ENCODE measurements at regions not wholly inside any gene's neighbourhood (a gene's known extent, or its start where the extent isn't known, plus 50 kb on each side); places are given as distances from the start of the nearest gene placed in this dataset.

- H3K4me3 Mint-ChIP-seq (ENCODE audit: unreplicated experiment): no peak overlapping the region
- no peak overlapping the region for H3K27ac Mint-ChIP-seq (ENCODE audit: unreplicated experiment)
- DNase-seq (ENCODE audit: low spot score): no peak
- H3K4me1 Mint-ChIP-seq (ENCODE audit: unreplicated experiment): no peaks in the 10 kb centered on the region
- peaks cover 4% of the 10 kb centered on the region for H3K27me3 Mint-ChIP-seq (ENCODE audit: unreplicated experiment)
- H3K9me3 Mint-ChIP-seq (ENCODE audit: unreplicated experiment): peaks cover 12% of the 10 kb centered on the region
- H3K36me3 Mint-ChIP-seq (ENCODE audit: low read depth, unreplicated experiment): peaks cover 8% of the 10 kb centered on the region
- no peak for TF ChIP-seq CTCF (IDR thresholded peaks at IDR 0.05; ENCODE audit: unreplicated experiment)
Observed at GRCh38 chr2:240364582-240364960, 70.9 kb upstream of the GPC1 start.

GRCh38 chr2:240364961-240365775, 70.3 kb upstream of the GPC1 start:
- DNase-seq (ENCODE audit: low spot score): no peak
- peaks cover 8% of the 10 kb centered on the region for H3K36me3 Mint-ChIP-seq (ENCODE audit: low read depth, unreplicated experiment)
- no peaks in the 10 kb centered on the region for H3K4me1 Mint-ChIP-seq (ENCODE audit: unreplicated experiment)
- H3K27ac Mint-ChIP-seq (ENCODE audit: unreplicated experiment): no peak overlapping the region
- H3K27me3 Mint-ChIP-seq (ENCODE audit: unreplicated experiment): peaks cover 4% of the 10 kb centered on the region
- no peak for TF ChIP-seq CTCF (IDR thresholded peaks at IDR 0.05; ENCODE audit: unreplicated experiment)
- peaks cover 12% of the 10 kb centered on the region for H3K9me3 Mint-ChIP-seq (ENCODE audit: unreplicated experiment)
- no peak overlapping the region for H3K4me3 Mint-ChIP-seq (ENCODE audit: unreplicated experiment)

- DNase-seq (ENCODE audit: low spot score): no peak
- Mint-ChIP-seq H3K27me3 (ENCODE audit: unreplicated experiment) (peaks cover 5% of the 10 kb centered on the region), H3K9me3 (ENCODE audit: unreplicated experiment) (peaks cover 5% of the 10 kb centered on the region), H3K4me3 (ENCODE audit: unreplicated experiment) (no peak overlapping the region), H3K4me1 (ENCODE audit: unreplicated experiment) (no peaks in the 10 kb centered on the region), H3K27ac (ENCODE audit: unreplicated experiment) (no peak overlapping the region), H3K36me3 (ENCODE audit: low read depth, unreplicated experiment) (peaks cover 2% of the 10 kb centered on the region)
- TF ChIP-seq CTCF (IDR thresholded peaks at IDR 0.05; ENCODE audit: unreplicated experiment): no peak
Observed at GRCh38 chr2:240365971-240366471, 69.4 kb upstream of the GPC1 start.

GRCh38 chr2:240366901-240367300, 68.6 kb upstream of the GPC1 start:
- H3K4me3 Mint-ChIP-seq (ENCODE audit: unreplicated experiment): no peak overlapping the region
- H3K4me1 Mint-ChIP-seq (ENCODE audit: unreplicated experiment): no peaks in the 10 kb centered on the region
- no peaks in the 10 kb centered on the region for H3K9me3 Mint-ChIP-seq (ENCODE audit: unreplicated experiment)
- no peak overlapping the region for H3K27ac Mint-ChIP-seq (ENCODE audit: unreplicated experiment)
- peaks cover 5% of the 10 kb centered on the region for H3K27me3 Mint-ChIP-seq (ENCODE audit: unreplicated experiment)
- no peaks in the 10 kb centered on the region for H3K36me3 Mint-ChIP-seq (ENCODE audit: low read depth, unreplicated experiment)
- TF ChIP-seq CTCF (IDR thresholded peaks at IDR 0.05; ENCODE audit: unreplicated experiment): no peak
- no peak for DNase-seq (ENCODE audit: low spot score)

- DNase-seq (ENCODE audit: low spot score): no peak
- no peak overlapping the region for H3K4me3 Mint-ChIP-seq (ENCODE audit: unreplicated experiment)
- H3K36me3 Mint-ChIP-seq (ENCODE audit: low read depth, unreplicated experiment): no peaks in the 10 kb centered on the region
- peaks cover 5% of the 10 kb centered on the region for H3K27me3 Mint-ChIP-seq (ENCODE audit: unreplicated experiment)
- no peak overlapping the region for H3K27ac Mint-ChIP-seq (ENCODE audit: unreplicated experiment)
- no peak for TF ChIP-seq CTCF (IDR thresholded peaks at IDR 0.05; ENCODE audit: unreplicated experiment)
- no peaks in the 10 kb centered on the region for H3K4me1 Mint-ChIP-seq (ENCODE audit: unreplicated experiment)
- no peaks in the 10 kb centered on the region for H3K9me3 Mint-ChIP-seq (ENCODE audit: unreplicated experiment)
Observed at GRCh38 chr2:240367721-240368120, 67.7 kb upstream of the GPC1 start.
